IMR-90 (cell line): ENCODE measurements at regions not wholly inside any gene's neighbourhood (a gene's known extent, or its start where the extent isn't known, plus 50 kb on each side); places are given as distances from the start of the nearest gene placed in this dataset.

Source experiments
- ATAC-seq: fragments of 200-7000 bp; cut with Tn5 transposase; 2 replicates; pipeline ENCODE4 v1.9.1; 2020; ENCODE audit warnings: low read depth, mild to moderate bottlenecking, moderate library complexity
- BruUV-seq: library from RNA; stranded (reverse); fragments of 400-500 nt; replicated peaks from 2 replicates; lab custom pipeline; 2021; lab: Mats Ljungman, UMichigan
- CTCF ChIA-PET: fragments of 300-600 bp; formaldehyde crosslinking; extraction: SDS; loops from one replicate; lab custom pipeline; 2021; ENCODE audit warnings: antibody characterized with exemption; lab: Yijun Ruan, JAX
- POLR2A ChIA-PET: fragments of 300-600 bp; sonication (Branson Sonifier 250); formaldehyde crosslinking; loops from one replicate; lab custom pipeline; 2022; ENCODE audit warnings: antibody characterized with exemption; ENCODE audit not compliant: unreplicated experiment; lab: Charles Lee
- DNase-seq: peaks from one replicate; pipeline ENCODE4 v3.0.0; 2013
- H2AFZ ChIP-seq: replicated peaks from 2 replicates; pipeline ENCODE3; 2013; ENCODE audit warnings: low read length, mild to moderate bottlenecking; ENCODE audit not compliant: poor library complexity
- H2AK5ac ChIP-seq: 2 replicates; pipeline ENCODE4 v1.6.1; 2013; ENCODE audit warnings: low read depth, low read length, inconsistent platforms
- H2AK9ac ChIP-seq: replicated peaks from 2 replicates; pipeline ENCODE3; 2013; ENCODE audit warnings: mild to moderate bottlenecking, low read depth, low read length, moderate library complexity; ENCODE audit not compliant: poor library complexity
- H2BK120ac ChIP-seq: 2 replicates; pipeline ENCODE4 v1.6.1; 2013; ENCODE audit warnings: low read depth, low read length, inconsistent platforms
- H2BK15ac ChIP-seq: 3 replicates; pipeline ENCODE4 v1.6.1; 2013; ENCODE audit warnings: low read depth, low read length, inconsistent platforms
- H2BK20ac ChIP-seq: 2 replicates; pipeline ENCODE4 v1.6.1; 2013; ENCODE audit warnings: low read depth, mild to moderate bottlenecking, inconsistent platforms, low read length, moderate library complexity
- H2BK5ac ChIP-seq: 2 replicates; pipeline ENCODE4 v1.6.1; 2013; ENCODE audit warnings: mild to moderate bottlenecking, low read depth, low read length, inconsistent platforms; ENCODE audit not compliant: poor library complexity, severe bottlenecking
- H3K14ac ChIP-seq: replicated peaks from 2 replicates; pipeline ENCODE4 v1.6.1; 2013; ENCODE audit warnings: low read depth, low read length, inconsistent platforms
- H3K18ac ChIP-seq: 2 replicates; pipeline ENCODE4 v1.6.1; 2013; ENCODE audit warnings: low read depth, low read length, control low read depth
- H3K23ac ChIP-seq: 2 replicates; pipeline ENCODE4 v1.6.1; 2013; ENCODE audit warnings: low read depth, low read length, inconsistent platforms
- H3K27ac ChIP-seq: 2 replicates; pipeline ENCODE4 v1.5.1; 2013; ENCODE audit warnings: mild to moderate bottlenecking, control low read depth, low read length; ENCODE audit not compliant: insufficient read depth
- H3K27me3 ChIP-seq: 2 replicates; pipeline ENCODE4 v1.6.1; 2013; ENCODE audit warnings: low read length; ENCODE audit not compliant: control insufficient read depth, insufficient read depth
- H3K36me3 ChIP-seq: 2 replicates; pipeline ENCODE4 v1.6.1; 2013; ENCODE audit warnings: low read length, mixed read lengths; ENCODE audit not compliant: control insufficient read depth, insufficient read depth
- H3K4ac ChIP-seq: 2 replicates; pipeline ENCODE4 v1.6.1; 2013; ENCODE audit warnings: low read depth, low read length, inconsistent platforms
- H3K4me1 ChIP-seq: 2 replicates; pipeline ENCODE4 v1.6.1; 2013; ENCODE audit warnings: low read length, mixed read lengths; ENCODE audit not compliant: control insufficient read depth, insufficient read depth
- H3K4me2 ChIP-seq: 2 replicates; pipeline ENCODE4 v1.6.1; 2013; ENCODE audit warnings: low read depth, mild to moderate bottlenecking, control low read depth, low read length, moderate library complexity
- H3K4me3 ChIP-seq: 2 replicates; pipeline ENCODE4 v1.5.1; 2013; ENCODE audit warnings: low read depth, mild to moderate bottlenecking, control low read depth, low read length, moderate library complexity; ENCODE audit not compliant: insufficient read depth
- H3K56ac ChIP-seq: 2 replicates; pipeline ENCODE4 v1.6.1; 2013; ENCODE audit warnings: low read length, inconsistent platforms; ENCODE audit not compliant: insufficient read depth; ENCODE audit errors: extremely low read depth
- H3K79me1 ChIP-seq, 2 experiments: 2 replicates each; pipeline ENCODE4 v1.6.1; 2013; ENCODE audit warnings: low read length in 2 of 2, inconsistent platforms in 1 of 2, low read depth in 1 of 2
- H3K9ac ChIP-seq: 2 replicates; pipeline ENCODE4 v1.6.1; 2013; ENCODE audit warnings: low read depth, low read length, control low read depth
- H3K9me1 ChIP-seq: 2 replicates; pipeline ENCODE4 v1.6.1; 2013; ENCODE audit warnings: low read length, inconsistent platforms; ENCODE audit not compliant: insufficient read depth
- H3K9me3 ChIP-seq: 2 replicates; pipeline ENCODE4 v1.6.1; 2013; ENCODE audit warnings: low read length; ENCODE audit not compliant: control insufficient read depth, insufficient read depth
- H4K20me1 ChIP-seq: 2 replicates; pipeline ENCODE4 v1.6.1; 2013; ENCODE audit warnings: low read length, inconsistent platforms; ENCODE audit not compliant: insufficient read depth
- H4K5ac ChIP-seq: 2 replicates; pipeline ENCODE4 v1.6.1; 2013; ENCODE audit warnings: mild to moderate bottlenecking, low read depth, low read length, control low read depth
- H4K8ac ChIP-seq, 2 experiments: 2 replicates each; pipeline ENCODE4 v1.6.1; 2013; ENCODE audit warnings: low read depth in 2 of 2, low read length in 2 of 2, control low read depth in 1 of 2, inconsistent platforms in 1 of 2
- H4K91ac ChIP-seq: 2 replicates; pipeline ENCODE4 v1.6.1; 2013; ENCODE audit warnings: low read depth, low read length, inconsistent platforms; ENCODE audit not compliant: insufficient read depth
- BHLHE40 ChIP-seq: fragments of 150-350 bp; IDR thresholded peaks from 2 replicates; pipeline ENCODE4 v1.6.1; 2016; ENCODE audit warnings: mild to moderate bottlenecking, low read depth, low read length
- CEBPB ChIP-seq: IDR thresholded peaks from 2 replicates; pipeline ENCODE4 v1.6.1; 2012; ENCODE audit warnings: low read depth, low read length, improper control_type of control experiment
- CTCF ChIP-seq: conservative IDR thresholded peaks from 2 replicates; pipeline ENCODE4 v1.5.1; 2012; ENCODE audit warnings: mild to moderate bottlenecking, low read depth, low read length, improper control_type of control experiment
- ELK1 ChIP-seq: fragments of 150-350 bp; IDR thresholded peaks from 2 replicates; pipeline ENCODE4 v1.6.1; 2016; ENCODE audit warnings: low read depth, mild to moderate bottlenecking, low read length, moderate library complexity, borderline replicate concordance
- FOS ChIP-seq: fragments of 150-350 bp; IDR thresholded peaks from 2 replicates; pipeline ENCODE4 v1.6.1; 2016; ENCODE audit warnings: low read depth, low read length
- MAFK ChIP-seq: IDR thresholded peaks from 2 replicates; pipeline ENCODE4 v1.6.1; 2012; ENCODE audit warnings: low read depth, low read length, improper control_type of control experiment
- MAZ ChIP-seq: IDR thresholded peaks from 2 replicates; pipeline ENCODE4 v1.6.1; 2012; ENCODE audit warnings: low read depth, mild to moderate bottlenecking, low read length, improper control_type of control experiment, moderate library complexity, borderline replicate concordance
- MXI1 ChIP-seq: IDR thresholded peaks from 2 replicates; pipeline ENCODE4 v1.6.1; 2012; ENCODE audit warnings: low read depth, mild to moderate bottlenecking, low read length, moderate library complexity, borderline replicate concordance
- NFE2L2 ChIP-seq: fragments of 150-350 bp; IDR thresholded peaks from 2 replicates; pipeline ENCODE4 v1.6.1; 2016; ENCODE audit warnings: low read depth, mild to moderate bottlenecking, low read length
- POLR2A ChIP-seq: IDR thresholded peaks from 2 replicates; pipeline ENCODE4 v1.6.1; 2012; ENCODE audit warnings: mild to moderate bottlenecking, low read depth, low read length
- RCOR1 ChIP-seq: IDR thresholded peaks from 2 replicates; pipeline ENCODE4 v1.6.1; 2012; ENCODE audit warnings: mild to moderate bottlenecking, low read length, improper control_type of control experiment; ENCODE audit not compliant: insufficient replicate concordance
- RFX5 ChIP-seq: IDR thresholded peaks from 2 replicates; pipeline ENCODE4 v1.8.0; 2012; ENCODE audit warnings: low read depth, mild to moderate bottlenecking, low read length, moderate library complexity
- SMC3 ChIP-seq: fragments of 150-350 bp; IDR thresholded peaks from 2 replicates; pipeline ENCODE4 v1.6.1; 2016; ENCODE audit warnings: low read depth, mild to moderate bottlenecking, antibody characterized with exemption, low read length, moderate library complexity
- USF2 ChIP-seq: fragments of 150-350 bp; IDR thresholded peaks from 2 replicates; pipeline ENCODE4 v1.6.1; 2017; ENCODE audit warnings: mild to moderate bottlenecking, antibody characterized with exemption, low read length, low read depth
- WGBS, 2 experiments: methylation state at CpG; one replicate each; pipeline versions ENCODE4 v1.1.5 to v1.1.7; 2013; ENCODE audit warnings: missing lambda C conversion rate in 2 of 2; ENCODE audit not compliant: insufficient read length in 1 of 2; ENCODE audit errors: extremely low coverage in 2 of 2; 5-methylcytosine and 5-hydroxymethylcytosine counted together
- dilution Hi-C: fragments of 300-500 bp; cut with HindIII; formaldehyde crosslinking; loops from one replicate; pipeline ENCODE4 v1.14.3; 2018; ENCODE audit warnings: low sequenced_read_pairs; ENCODE audit not compliant: unreplicated experiment
- in situ Hi-C: fragments of 300-500 bp; cut with MboI; formaldehyde crosslinking; loops from 3 replicates; pipeline ENCODE4 v1.14.3; 2019; ENCODE audit warnings: low sequenced_read_pairs, inconsistent platforms, mixed read lengths
- intact Hi-C: fragments of 100-400 bp; cut with micrococcal nuclease; formaldehyde crosslinking; loops from 2 replicates; pipeline ENCODE4 v1.10.0; 2022

GRCh38 chr10:112899391-112900065 is 50.5 kb upstream of the TCF7L2 start:
- H2AK9ac ChIP-seq: no peak overlapping the region
- no peak for TF ChIP-seq CTCF
- TF ChIP-seq CEBPB: no peak
- no peak for TF ChIP-seq POLR2A
- TF ChIP-seq FOS: no peak
- no peak for TF ChIP-seq SMC3
- TF ChIP-seq USF2: no peak
- TF ChIP-seq MXI1: no peak
- TF ChIP-seq BHLHE40: no peak
- no peak for TF ChIP-seq RCOR1
- no peak for TF ChIP-seq ELK1
- no peak for TF ChIP-seq MAZ
- TF ChIP-seq MAFK: no peak
- TF ChIP-seq NFE2L2: no peak
- TF ChIP-seq RFX5: no peak
- H3K79me1 ChIP-seq: no peaks in the 10 kb centered on the region
- no peak overlapping the region for H4K91ac ChIP-seq
- H3K4me2 ChIP-seq: no peak overlapping the region
- no peak overlapping the region for H2AFZ ChIP-seq
- H3K4me1 ChIP-seq: peaks cover 2% of the 10 kb centered on the region; the same call in 1 of the 2 replicates
- no peak overlapping the region for H3K4me3 ChIP-seq
- ATAC-seq (no peak), DNase-seq (no peak)
- in situ Hi-C loops (no loop called here), intact Hi-C loops (no loop called here), dilution Hi-C loops (no loop called here)
- H4K5ac ChIP-seq: no peak overlapping the region
- no peak overlapping the region for H2BK120ac ChIP-seq
- BruUV-seq: no TSS peak
- H4K20me1 ChIP-seq: no peaks in the 10 kb centered on the region
- ChIA-PET POLR2A (no interaction called here), CTCF (interaction anchor here (0.6 kb wide), 1 partner anchor 15 kb away, joined by 3 read pairs; no protein-coding TSS in a partner anchor)
- no peak overlapping the region for H3K4ac ChIP-seq
- WGBS, 2 experiments: no CpG with 5 or more reads among the region's 8 CpGs
- no peak overlapping the region for H3K18ac ChIP-seq
- no peak overlapping the region for H3K14ac ChIP-seq
- H2BK15ac ChIP-seq: no peak overlapping the region
- no peak overlapping the region for H3K27ac ChIP-seq
- H3K9me1 ChIP-seq: 0 out of 2 replicates have a peak, but pooled peaks cover 3% of the 10 kb centered on the region
- no peak overlapping the region for H2BK5ac ChIP-seq
- no peaks in the 10 kb centered on the region; the same call in 1 of the 2 replicates for H3K9me3 ChIP-seq
- no peak overlapping the region for H3K9ac ChIP-seq
- H3K23ac ChIP-seq: no peak overlapping the region
- H2AK5ac ChIP-seq: no peak overlapping the region
- peaks cover 5% of the 10 kb centered on the region; the same call in 1 of the 2 replicates for H3K27me3 ChIP-seq
- no peaks in the 10 kb centered on the region for H3K36me3 ChIP-seq
- no peak overlapping the region for H4K8ac ChIP-seq
- no peak overlapping the region for H2BK20ac ChIP-seq
- H3K56ac ChIP-seq: no peak overlapping the region
